ENCODE measurements at regions not wholly inside any gene's neighbourhood (a gene's known extent, or its start where the extent isn't known, plus 50 kb on each side); places are given as distances from the start of the nearest gene placed in this dataset.

- no peak for TF ChIP-seq CTCF (conservative IDR thresholded peaks at IDR 0.05)
- TF ChIP-seq EZH2 (IDR thresholded peaks at IDR 0.05; ENCODE audit: low read depth): no peak
Observed at GRCh38 chr3:194983121-194983520, 287.8 kb downstream of the XXYLT1 start.
